DOHH2 (cell line): ENCODE measurements at regions not wholly inside any gene's neighbourhood (a gene's known extent, or its start where the extent isn't known, plus 50 kb on each side); places are given as distances from the start of the nearest gene placed in this dataset.

Source experiments
- H3F3A ChIP-seq: fragments of 200-600 bp; sonication (generic), shearing (Covaris generic); 2 replicates; pipeline ENCODE4 v1.6.0; 2016; ENCODE audit warnings: antibody characterized with exemption, mild to moderate bottlenecking; ENCODE audit not compliant: control insufficient read depth, insufficient read depth
- H3K27ac ChIP-seq: fragments of 200-600 bp; sonication (generic); 2 replicates; pipeline ENCODE4 v1.5.1; 2014; ENCODE audit warnings: low read depth, mild to moderate bottlenecking, low read length, moderate library complexity
- H3K27me3 ChIP-seq: fragments of 200-600 bp; sonication (generic); 2 replicates; pipeline ENCODE4 v1.6.1; 2014; ENCODE audit warnings: mild to moderate bottlenecking, low read length, mixed read lengths; ENCODE audit not compliant: control insufficient read depth
- H3K36me3 ChIP-seq: fragments of 200-600 bp; sonication (generic); 2 replicates; pipeline ENCODE4 v1.6.1; 2014; ENCODE audit warnings: mild to moderate bottlenecking, low read length, moderate library complexity, mixed read lengths; ENCODE audit not compliant: control insufficient read depth
- H3K4me1 ChIP-seq: fragments of 200-600 bp; sonication (generic); 2 replicates; pipeline ENCODE4 v1.6.1; 2014; ENCODE audit warnings: mild to moderate bottlenecking, low read length, mixed read lengths; ENCODE audit not compliant: control insufficient read depth
- H3K4me2 ChIP-seq: fragments of 200-600 bp; sonication (generic); 2 replicates; pipeline ENCODE4 v1.6.0; 2014; ENCODE audit warnings: mild to moderate bottlenecking, low read length, moderate library complexity
- H3K4me3 ChIP-seq: fragments of 200-600 bp; sonication (generic); 2 replicates; pipeline ENCODE4 v1.5.1; 2014; ENCODE audit warnings: mild to moderate bottlenecking, low read length, mixed read lengths
- H3K79me2 ChIP-seq: fragments of 200-600 bp; sonication (generic); 2 replicates; pipeline ENCODE4 v1.6.1; 2014; ENCODE audit warnings: mild to moderate bottlenecking, low read length, mixed read lengths; ENCODE audit not compliant: control insufficient read depth
- H3K9me2 ChIP-seq: fragments of 200-600 bp; sonication (generic); replicated peaks from 2 replicates; pipeline ENCODE4 v1.6.1; 2014; ENCODE audit warnings: mild to moderate bottlenecking, low read length, mixed read lengths; ENCODE audit not compliant: control insufficient read depth
- H3K9me3 ChIP-seq: fragments of 200-600 bp; sonication (generic); 2 replicates; pipeline ENCODE4 v1.6.1; 2014; ENCODE audit warnings: antibody characterized with exemption, low read length, mixed read lengths; ENCODE audit not compliant: control insufficient read depth, insufficient read depth
- H4K20me1 ChIP-seq: fragments of 200-600 bp; sonication (generic); 2 replicates; pipeline ENCODE4 v1.6.0; 2014; ENCODE audit warnings: low read depth, mild to moderate bottlenecking, antibody characterized with exemption, low read length, moderate library complexity; ENCODE audit not compliant: control insufficient read depth, insufficient read depth
- CTCF ChIP-seq: fragments of 200-600 bp; sonication (generic); IDR thresholded peaks from one replicate; pipeline ENCODE4 v1.5.1; 2014; ENCODE audit warnings: antibody characterized with exemption, mild to moderate bottlenecking, low read depth, low read length; ENCODE audit not compliant: poor library complexity, severe bottlenecking
- EZH2phosphoT487 ChIP-seq: fragments of 200-600 bp; sonication (generic); IDR thresholded peaks from 2 replicates; pipeline ENCODE4 v1.6.1; 2017; ENCODE audit warnings: borderline replicate concordance, mild to moderate bottlenecking, antibody characterized with exemption, low read length, moderate library complexity, mixed read lengths

GRCh38 chr4:156362581-156362980 is 408.9 kb upstream of the CTSO start:
- H3K4me1 ChIP-seq, result no peaks in the 10 kb centered on the region
- H3K79me2 ChIP-seq, result no peaks in the 10 kb centered on the region
- TF ChIP-seq CTCF, result no peak
- TF ChIP-seq EZH2phosphoT487, result no peak
- no peak overlapping the region for H3K4me2 ChIP-seq
- H3K9me3 ChIP-seq, result no peaks in the 10 kb centered on the region
- no peaks in the 10 kb centered on the region for H4K20me1 ChIP-seq
- no peaks in the 10 kb centered on the region for H3K9me2 ChIP-seq
- no peaks in the 10 kb centered on the region for H3F3A ChIP-seq
- no peak overlapping the region for H3K4me3 ChIP-seq
- no peaks in the 10 kb centered on the region for H3K27me3 ChIP-seq
- H3K36me3 ChIP-seq, result no peaks in the 10 kb centered on the region
- no peak overlapping the region for H3K27ac ChIP-seq

GRCh38 chr4:156347412-156348075 is 393.9 kb upstream of the CTSO start:
- Histone ChIP-seq H3K9me2 (no peaks in the 10 kb centered on the region), H3K27me3 (no peaks in the 10 kb centered on the region), H3F3A (no peaks in the 10 kb centered on the region), H3K4me2 (no peak overlapping the region), H4K20me1 (no peaks in the 10 kb centered on the region), H3K79me2 (no peaks in the 10 kb centered on the region), H3K27ac (no peak overlapping the region), H3K9me3 (no peaks in the 10 kb centered on the region), H3K4me1 (no peaks in the 10 kb centered on the region), H3K4me3 (no peak overlapping the region), H3K36me3 (no peaks in the 10 kb centered on the region)
- TF ChIP-seq CTCF (no peak), EZH2phosphoT487 (no peak)

- no peaks in the 10 kb centered on the region for H3K36me3 ChIP-seq
- no peaks in the 10 kb centered on the region for H3K79me2 ChIP-seq
- no peak overlapping the region for H3K27ac ChIP-seq
- no peak for TF ChIP-seq EZH2phosphoT487
- no peak for TF ChIP-seq CTCF
- H3K9me2 ChIP-seq, result no peaks in the 10 kb centered on the region
- no peaks in the 10 kb centered on the region for H4K20me1 ChIP-seq
- no peaks in the 10 kb centered on the region for H3K9me3 ChIP-seq
- no peaks in the 10 kb centered on the region for H3F3A ChIP-seq
- H3K4me3 ChIP-seq, result no peak overlapping the region
- H3K27me3 ChIP-seq, result no peaks in the 10 kb centered on the region
- no peak overlapping the region for H3K4me2 ChIP-seq
- H3K4me1 ChIP-seq, result no peaks in the 10 kb centered on the region
Measured at GRCh38 chr4:156346959-156347385, 393.3 kb upstream of the CTSO start.
